ENCODE measurements at regions not wholly inside any gene's neighbourhood (a gene's known extent, or its start where the extent isn't known, plus 50 kb on each side); places are given as distances from the start of the nearest gene placed in this dataset.

DNA sequence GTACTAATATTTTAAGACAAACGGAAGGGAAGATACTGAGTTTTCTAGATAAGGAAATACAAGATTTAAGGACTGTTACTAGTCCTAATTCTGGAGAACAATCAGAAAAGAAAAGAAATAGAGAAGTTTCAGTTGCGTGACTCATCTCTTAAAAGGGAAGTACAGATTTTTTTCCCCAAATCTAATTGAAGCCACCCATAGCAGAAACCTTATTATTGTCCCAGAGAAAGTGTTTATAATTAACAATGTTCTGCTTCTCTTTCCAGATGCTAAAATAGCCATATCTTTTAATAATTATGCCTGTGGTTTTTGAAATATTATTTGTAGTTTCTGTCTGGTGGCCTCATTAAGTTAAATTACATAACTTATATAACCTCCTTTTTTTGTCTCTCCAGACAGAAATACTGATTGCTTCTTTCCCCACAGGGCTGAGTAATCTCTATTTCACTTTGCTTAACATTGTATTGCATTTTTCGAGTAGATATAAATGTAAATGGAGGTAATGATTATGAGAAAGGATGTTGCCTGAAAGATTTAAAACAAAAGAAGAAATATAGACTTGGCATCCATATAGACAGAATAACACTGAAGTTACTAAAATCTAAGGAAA is 240.7 kb upstream of the MBL2 start:
- no peak for DNase-seq (ENCODE audit: low read depth in 2 of 3, low spot score in 1 of 3)

DNA sequence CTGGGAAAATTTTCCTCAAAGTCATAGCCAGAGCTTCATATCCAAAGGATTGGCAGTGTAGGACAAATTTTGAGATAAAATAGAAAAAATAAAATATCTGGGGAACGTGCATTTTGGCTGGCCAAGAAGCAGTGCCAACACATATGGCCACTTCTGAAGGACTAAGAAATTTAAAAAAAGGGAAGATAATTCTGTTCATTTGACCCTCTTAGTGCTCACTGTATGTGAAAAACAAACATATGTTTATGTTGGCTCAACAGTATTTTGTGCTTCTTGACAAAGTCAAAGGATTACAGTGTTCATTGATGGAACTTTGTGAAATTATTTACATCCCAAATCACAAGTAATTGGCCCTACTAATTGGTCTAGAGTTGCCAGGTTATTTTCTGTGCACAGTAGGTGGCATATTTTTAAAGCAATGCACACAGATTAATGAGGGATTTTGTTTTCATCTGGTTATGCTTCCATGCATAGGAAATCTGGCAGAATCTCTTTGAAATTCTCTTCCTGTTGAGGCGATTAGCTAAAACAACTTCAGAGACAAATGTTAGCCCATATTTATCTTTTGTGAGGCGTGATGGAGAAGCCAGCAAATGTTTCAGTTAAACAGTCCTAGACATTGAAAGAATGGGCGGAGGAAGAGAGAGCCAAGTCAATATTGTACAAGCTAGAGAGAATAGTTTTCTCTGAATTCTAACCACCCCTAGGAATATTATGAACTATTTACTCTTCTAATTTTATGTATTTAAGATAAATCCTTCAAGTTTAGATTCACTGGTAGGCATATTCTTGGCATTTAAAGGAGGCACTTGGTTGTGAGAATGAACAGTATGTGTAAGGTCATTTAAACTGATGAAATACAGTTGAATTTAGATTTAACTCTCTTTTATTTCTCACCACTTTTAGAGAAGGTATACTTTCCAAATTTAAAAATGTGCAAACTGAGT is 237.7 kb upstream of the MBL2 start:
- DNase-seq (ENCODE audit: low read depth in 2 of 3, low spot score in 1 of 3) = no peak

DNA sequence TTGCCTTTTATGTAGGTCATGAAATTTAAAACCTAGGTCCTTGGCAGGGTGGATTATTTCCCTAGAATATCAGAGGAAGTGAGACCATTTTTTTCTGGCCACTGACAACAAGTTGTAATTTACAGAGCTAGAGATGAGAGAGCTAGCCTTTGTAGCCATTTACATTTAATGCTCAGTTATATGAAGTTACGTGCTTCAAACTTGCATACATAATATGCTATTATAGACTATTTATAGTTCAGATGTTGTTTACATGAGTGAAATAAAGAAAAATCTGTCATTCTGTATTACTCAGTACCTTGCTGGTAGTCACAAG is 234.9 kb upstream of the MBL2 start:
- DNase-seq (ENCODE audit: low read depth in 2 of 3, low spot score in 1 of 3) = no peak

DNA sequence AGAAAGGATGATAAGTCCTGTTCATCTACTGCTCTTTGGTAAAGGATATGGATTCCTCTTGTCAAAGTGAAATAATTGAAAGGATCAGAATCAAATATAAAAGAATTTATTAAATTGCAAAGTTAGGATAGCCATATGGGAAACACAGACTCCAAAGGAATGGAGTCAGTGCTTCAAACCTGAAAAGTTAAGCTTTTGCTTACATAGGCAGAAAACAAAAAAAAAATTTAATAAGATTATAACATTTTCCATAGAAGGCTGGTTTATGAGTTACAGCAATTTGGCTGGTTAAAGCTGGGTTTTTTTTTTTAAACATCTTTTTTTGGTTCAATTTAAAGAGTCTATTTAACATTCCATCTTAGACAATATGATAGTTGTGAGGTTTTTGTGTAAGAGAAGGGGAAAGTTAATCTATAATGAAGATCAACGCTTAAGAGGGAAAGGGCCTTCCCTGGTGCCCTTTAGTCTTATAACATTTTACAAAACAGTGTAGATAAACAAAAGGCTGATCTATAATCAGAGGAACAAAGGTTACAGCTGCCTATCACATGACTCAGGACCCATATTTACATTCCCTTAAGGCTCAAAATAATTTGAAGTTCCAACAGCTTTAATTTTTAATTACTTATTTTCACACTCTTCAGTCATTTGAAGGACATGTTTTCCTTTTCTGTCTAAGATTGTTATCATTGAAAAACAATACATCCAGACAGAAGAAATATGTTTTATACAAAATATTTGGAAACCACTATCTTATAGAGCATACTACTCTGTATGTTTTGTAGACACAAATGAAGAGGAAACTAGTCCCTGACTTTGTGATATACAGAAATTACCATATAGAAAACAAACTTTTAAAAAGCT is 234.3 kb upstream of the MBL2 start:
- no peak for DNase-seq (ENCODE audit: low read depth in 2 of 3, low spot score in 1 of 3)

- no peak for DNase-seq (ENCODE audit: low read depth in 2 of 3, low spot score in 1 of 3)
These were observed 233.2 kb upstream of the MBL2 start for GRCh38 chr10:53005612-53006345.

GRCh38 chr10:53003094-53003493 is 230.5 kb upstream of the MBL2 start:
- DNase-seq (ENCODE audit: low read depth in 2 of 3, low spot score in 1 of 3) = no peak

DNA sequence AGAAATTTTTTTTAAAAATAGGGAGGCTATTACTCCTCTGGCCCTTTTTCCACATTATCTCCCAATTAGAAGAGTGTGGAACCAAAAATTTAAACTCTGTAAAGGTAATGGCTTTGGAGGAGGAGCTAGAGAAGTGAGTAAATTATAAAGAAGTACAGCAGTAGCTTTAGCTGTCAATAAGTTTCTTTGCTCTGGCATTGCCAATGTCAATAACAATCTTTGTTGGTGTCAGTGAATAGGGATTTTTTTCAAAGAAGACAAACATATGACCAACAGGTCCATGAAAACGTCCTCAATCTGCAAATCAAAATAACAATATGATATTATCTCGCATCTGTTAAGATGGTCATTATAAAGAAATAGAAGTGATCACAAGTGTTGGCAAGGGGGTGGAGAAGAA is 227.1 kb upstream of the MBL2 start:
- no peak for DNase-seq (ENCODE audit: low read depth in 2 of 3, low spot score in 1 of 3)

DNA sequence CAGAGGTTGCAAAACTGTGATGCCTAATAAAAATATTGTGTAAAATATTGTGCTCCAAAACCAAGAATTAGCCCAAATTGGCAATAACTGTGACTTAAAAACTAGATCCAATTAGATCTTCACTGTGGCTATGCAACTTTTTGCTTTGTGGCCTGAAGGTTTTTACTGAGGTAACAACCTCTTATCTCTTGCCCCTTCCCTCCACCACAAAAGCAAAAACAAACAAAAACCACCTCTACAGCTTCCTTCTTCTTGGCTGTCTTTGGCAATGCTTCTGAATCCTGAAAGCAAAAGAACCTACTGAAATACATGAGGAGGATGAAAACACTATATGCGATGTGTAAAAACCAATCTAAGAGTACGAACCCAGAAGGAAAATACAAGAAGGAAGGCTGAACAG is 226.7 kb upstream of the MBL2 start:
- DNase-seq (ENCODE audit: low read depth in 2 of 3, low spot score in 1 of 3) = no peak

GRCh38 chr10:52997007-52997406 is 224.4 kb upstream of the MBL2 start:
- no peak for DNase-seq (ENCODE audit: low read depth in 2 of 3, low spot score in 1 of 3)

- no peak for DNase-seq (ENCODE audit: low read depth in 2 of 3, low spot score in 1 of 3)
These were observed 221.8 kb upstream of the MBL2 start for GRCh38 chr10:52994370-52994769.

DNA sequence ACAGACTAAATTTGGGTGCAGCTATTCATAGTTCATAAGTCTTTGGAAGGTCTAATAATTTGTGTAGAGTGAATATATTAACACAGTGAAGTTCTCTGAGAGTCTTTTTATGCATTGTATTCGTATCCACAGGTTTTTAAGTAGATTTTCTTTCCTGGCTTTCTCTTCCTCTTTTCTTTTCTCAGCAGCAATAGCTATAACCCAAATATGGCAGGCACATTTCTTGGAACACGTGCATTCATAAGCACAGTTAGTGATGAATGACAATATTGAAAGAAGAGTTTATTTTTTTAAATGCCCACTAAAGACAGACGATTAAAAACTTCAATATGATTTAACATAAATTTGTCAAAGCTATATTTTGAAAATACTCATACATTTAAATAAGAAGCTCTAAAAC is 220.5 kb upstream of the MBL2 start:
- no peak for DNase-seq (ENCODE audit: low read depth in 2 of 3, low spot score in 1 of 3)

DNA sequence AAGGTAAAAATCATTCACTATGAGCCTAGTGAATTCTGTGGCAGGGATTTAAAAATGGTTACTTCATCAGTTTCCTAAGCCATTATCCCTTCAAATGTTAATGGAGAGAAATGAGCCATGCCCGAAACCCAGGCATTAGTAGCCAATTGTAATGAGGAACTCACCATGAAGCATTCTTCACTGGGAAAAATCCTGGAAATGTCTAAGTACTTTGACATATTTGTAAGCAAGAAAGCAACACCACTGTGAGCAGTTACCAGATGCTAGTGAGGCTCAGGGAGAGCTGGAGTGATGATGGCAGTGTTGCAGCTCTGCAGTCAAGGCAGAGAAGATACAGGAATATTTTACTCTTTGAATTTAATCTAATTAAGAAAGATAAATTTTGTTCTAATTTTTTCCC is 220.0 kb upstream of the MBL2 start:
- no peak for DNase-seq (ENCODE audit: low read depth in 2 of 3, low spot score in 1 of 3)

DNA sequence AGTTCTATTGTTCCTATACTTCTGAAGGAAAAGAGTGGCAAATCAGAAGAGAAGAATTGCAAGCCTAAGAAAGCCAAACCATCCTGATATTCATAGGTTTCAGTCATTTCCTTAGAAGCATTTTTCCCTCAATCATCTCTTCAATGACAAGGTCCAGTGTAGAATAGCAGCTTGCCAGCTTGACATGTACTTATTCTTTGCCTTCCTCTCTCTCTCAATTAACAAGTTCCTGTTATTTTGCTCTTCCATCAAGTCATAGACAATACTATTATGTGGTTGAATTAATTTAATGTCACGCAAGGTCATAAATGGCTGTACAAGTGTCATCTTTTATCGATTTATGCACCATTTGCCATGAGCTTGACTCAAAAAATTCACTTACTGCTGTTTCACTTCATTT is 216.3 kb upstream of the MBL2 start:
- no peak for DNase-seq (ENCODE audit: low read depth in 2 of 3, low spot score in 1 of 3)

DNA sequence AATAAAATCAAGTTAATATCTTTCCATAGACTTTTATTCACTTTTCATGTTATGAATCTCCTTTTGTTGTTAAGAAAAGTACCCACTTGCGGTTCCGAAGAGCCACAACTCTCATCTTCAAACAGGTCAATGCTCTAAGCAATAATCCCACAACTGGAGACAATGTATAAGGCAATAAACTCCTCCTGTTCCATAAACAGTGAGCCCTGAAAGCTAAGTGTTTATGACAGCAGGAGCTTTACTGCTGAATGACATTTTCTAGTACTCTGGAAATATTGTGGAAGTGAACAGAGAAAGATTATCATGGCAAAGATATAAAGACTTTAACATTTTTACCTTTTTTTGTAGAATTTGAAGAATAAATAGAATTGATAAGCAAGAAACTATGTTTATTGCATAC is 213.5 kb upstream of the MBL2 start:
- DNase-seq (ENCODE audit: low read depth in 2 of 3, low spot score in 1 of 3) = no peak

DNA sequence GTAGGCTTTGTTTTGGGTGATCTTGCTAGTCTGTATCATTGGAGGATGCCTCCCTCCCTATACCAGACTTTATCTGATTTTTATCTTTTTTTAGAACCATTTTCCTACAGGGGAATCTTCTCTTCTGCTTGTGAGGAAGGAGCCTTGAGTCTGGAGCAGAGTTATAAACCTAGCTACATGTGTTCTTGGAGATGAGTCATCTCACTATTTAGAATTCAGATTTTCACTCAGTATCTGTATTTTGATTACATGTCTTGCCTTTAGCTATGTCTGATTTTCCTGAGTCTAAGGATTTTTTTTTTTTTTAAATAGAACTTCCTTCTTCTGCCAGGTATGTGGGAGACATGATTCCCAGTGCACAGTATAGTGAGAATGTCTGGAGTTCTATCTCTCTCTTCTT is 211.6 kb upstream of the MBL2 start:
- no peak for DNase-seq (ENCODE audit: low read depth in 2 of 3, low spot score in 1 of 3)

DNA sequence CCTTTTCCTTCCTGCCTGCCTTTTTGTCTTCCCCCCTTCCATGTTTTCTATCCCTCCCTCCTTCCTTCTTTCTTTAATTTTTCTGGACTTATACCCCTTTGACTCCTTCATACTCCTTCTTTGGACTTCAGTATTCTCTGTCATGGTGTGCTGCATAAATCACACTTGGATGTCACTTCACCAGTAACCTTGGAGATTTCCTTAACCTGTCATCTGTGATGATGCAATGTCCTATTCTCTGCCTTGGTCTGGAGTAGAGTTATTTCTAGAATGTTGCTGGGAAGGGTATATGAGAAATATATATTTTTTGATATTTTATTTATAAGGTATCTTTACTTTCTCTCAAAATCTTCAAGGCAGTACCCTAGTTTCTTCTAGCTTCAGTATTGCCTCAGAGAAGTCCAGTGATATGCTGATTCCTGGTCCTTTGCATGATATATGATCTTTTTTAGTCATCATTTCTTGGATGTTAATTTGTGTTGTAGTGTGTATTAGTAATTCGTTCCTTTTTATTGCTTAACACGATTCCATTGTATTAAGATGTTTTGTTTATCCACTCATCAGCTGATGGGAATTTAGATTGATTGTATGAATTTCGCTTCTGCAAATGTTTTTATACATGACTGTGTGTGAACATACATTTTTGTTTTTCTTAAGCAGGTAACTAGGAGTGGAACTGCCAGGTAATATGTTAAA is 206.9 kb upstream of the MBL2 start:
- DNase-seq (ENCODE audit: low read depth in 2 of 3, low spot score in 1 of 3) = no peak

GRCh38 chr10:52977581-52977980 is 205.0 kb upstream of the MBL2 start:
- no peak for DNase-seq (ENCODE audit: low read depth in 2 of 3, low spot score in 1 of 3)

DNA sequence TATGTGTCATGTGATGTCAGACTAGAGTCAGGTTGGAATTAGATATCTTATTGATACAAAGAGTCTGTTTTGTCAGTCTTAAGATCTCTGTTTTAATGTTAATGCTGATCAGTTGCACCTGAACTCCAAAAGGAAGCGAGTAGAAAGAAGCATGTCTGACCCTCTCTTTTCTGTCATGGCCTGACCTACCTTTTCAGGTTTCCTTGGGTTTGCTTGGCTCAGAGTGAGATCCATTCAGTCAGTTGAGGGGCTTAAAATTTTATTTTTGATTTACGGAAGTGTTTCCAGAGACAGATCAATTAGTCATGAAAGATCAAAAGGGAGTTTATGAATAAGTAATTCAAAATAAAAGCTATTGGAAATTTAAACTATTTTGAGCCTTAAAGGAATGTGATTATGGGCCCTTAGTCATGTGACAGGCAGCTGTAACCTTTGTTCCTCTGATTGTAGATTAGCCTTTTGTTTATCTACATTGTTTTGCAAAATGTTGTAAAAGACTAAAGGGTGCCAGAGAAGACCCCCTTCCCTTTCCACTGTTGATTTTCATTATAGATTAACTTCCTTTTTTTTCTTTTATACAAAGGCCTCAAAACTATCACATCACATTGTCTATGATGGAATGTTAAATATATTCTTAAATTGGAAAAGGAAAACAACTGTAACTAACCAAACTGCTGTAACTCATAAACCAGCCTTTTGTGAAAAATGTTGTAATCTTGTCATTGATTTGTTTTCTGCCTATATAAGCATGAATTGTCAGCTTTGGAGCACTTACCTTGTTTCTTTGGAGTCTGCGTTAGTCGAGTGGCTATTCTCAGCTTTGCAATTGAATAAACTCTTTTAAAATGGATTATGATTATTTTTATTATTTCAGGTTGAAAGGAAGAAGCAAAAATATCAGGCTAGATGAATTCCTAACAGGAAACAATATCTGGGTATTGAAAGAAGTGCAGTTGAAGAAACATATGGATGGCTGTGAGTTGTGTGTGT is 195.5 kb upstream of the MBL2 start:
- no peak for DNase-seq (ENCODE audit: low read depth in 2 of 3, low spot score in 1 of 3)

DNA sequence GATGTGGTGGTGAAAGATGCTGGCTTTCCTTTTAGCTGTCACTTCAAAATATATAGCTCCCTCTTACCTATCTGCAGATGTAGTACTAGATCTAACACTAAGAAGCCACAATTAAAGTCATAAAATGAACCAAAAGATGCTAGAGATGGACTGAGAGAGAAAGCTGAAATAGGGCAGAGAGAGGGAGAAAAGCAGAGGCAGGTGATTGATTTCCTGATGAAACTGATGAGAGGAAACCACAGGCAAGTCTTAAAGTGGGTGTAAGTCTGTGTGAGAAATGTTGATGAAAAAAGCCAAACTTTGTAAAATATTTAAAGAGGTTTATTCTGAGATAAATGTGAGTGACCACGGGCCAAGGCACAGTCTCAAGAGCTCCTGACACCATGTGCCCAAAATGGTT is 194.3 kb upstream of the MBL2 start:
- DNase-seq (ENCODE audit: low read depth in 2 of 3, low spot score in 1 of 3) = no peak

Data from stimulated activated CD4-positive, alpha-beta T cell treated with anti-CD3 and anti-CD28 coated beads, Interleukin-12 subunit alpha, Interleukin-12 subunit beta, amount 100 ng/mL, for 48 hours (primary cell).